ENCODE measurements at regions not wholly inside any gene's neighbourhood (a gene's known extent, or its start where the extent isn't known, plus 50 kb on each side); places are given as distances from the start of the nearest gene placed in this dataset.
"Not testable (repeated sequence)": the region's sequence is repeated elsewhere in the genome, so short reads cannot be mapped to it uniquely, and the experiment has no call there.

DNA sequence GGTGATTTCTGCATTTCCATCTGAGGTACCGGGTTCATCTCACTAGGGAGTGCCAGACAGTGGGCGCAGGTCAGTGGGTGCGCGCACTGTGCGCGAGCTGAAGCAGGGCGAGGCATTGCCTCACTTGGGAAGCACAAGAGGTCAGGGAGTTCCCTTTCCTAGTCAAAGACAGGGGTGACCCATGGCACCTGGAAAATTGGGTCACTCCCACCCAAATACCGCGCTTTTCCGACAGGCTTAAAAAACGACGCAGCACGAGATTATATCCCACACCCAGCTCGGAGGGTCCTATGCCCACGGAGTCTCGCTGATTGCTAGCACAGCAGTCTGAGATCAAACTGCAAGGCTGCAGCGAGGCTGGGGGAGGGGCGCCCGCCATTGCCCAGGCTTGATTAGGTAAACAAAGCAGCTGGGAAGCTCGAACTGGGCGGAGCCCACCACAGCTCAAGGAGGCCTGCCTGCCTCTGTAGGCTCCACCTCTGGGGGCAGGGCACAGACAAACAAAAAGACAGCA lies 90.6 kb downstream of the CMAS start:
- TF ChIP-seq, protein P1, sequence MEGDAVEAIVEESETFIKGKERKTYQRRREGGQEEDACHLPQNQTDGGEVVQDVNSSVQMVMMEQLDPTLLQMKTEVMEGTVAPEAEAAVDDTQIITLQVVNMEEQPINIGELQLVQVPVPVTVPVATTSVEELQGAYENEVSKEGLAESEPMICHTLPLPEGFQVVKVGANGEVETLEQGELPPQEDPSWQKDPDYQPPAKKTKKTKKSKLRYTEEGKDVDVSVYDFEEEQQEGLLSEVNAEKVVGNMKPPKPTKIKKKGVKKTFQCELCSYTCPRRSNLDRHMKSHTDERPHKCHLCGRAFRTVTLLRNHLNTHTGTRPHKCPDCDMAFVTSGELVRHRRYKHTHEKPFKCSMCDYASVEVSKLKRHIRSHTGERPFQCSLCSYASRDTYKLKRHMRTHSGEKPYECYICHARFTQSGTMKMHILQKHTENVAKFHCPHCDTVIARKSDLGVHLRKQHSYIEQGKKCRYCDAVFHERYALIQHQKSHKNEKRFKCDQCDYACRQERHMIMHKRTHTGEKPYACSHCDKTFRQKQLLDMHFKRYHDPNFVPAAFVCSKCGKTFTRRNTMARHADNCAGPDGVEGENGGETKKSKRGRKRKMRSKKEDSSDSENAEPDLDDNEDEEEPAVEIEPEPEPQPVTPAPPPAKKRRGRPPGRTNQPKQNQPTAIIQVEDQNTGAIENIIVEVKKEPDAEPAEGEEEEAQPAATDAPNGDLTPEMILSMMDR (IDR thresholded peaks at IDR 0.05) = not testable (repeated sequence)
- TF ChIP-seq EZH2 (IDR thresholded peaks at IDR 0.05; ENCODE audit: borderline replicate concordance, insufficient read depth, low read depth, low read length, poor library complexity, severe bottlenecking) = not testable (repeated sequence)
